ENCODE measurements at regions not wholly inside any gene's neighbourhood (a gene's known extent, or its start where the extent isn't known, plus 50 kb on each side); places are given as distances from the start of the nearest gene placed in this dataset.
"Not testable (repeated sequence)": the region's sequence is repeated elsewhere in the genome, so short reads cannot be mapped to it uniquely, and the experiment has no call there.

DNA sequence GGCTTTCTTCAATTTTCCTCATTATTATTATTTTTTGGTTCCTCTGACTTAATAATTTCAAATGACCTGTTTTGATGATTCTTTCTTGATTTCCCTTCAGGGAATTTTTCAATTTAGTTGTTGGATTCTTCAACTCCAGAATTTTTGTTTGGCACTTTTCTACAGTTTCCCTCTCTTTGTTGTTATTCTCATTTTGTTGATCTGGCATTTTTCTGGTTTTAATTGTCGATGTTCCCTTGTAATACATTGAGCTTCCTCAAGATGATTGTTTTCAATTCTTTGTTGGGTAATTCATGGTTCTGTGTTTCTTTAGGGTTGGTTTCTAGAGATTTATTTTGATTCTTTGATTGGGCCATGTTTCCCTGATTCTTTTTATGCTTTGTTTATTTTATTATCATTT lies 67.8 kb upstream of the DNAJC1 start:
- ChIA-PET CTCF (no interaction called here), POLR2A (no interaction called here)
- DNase-seq (ENCODE audit: extremely low spot score) = no peak
- TF ChIP-seq, protein P1, sequence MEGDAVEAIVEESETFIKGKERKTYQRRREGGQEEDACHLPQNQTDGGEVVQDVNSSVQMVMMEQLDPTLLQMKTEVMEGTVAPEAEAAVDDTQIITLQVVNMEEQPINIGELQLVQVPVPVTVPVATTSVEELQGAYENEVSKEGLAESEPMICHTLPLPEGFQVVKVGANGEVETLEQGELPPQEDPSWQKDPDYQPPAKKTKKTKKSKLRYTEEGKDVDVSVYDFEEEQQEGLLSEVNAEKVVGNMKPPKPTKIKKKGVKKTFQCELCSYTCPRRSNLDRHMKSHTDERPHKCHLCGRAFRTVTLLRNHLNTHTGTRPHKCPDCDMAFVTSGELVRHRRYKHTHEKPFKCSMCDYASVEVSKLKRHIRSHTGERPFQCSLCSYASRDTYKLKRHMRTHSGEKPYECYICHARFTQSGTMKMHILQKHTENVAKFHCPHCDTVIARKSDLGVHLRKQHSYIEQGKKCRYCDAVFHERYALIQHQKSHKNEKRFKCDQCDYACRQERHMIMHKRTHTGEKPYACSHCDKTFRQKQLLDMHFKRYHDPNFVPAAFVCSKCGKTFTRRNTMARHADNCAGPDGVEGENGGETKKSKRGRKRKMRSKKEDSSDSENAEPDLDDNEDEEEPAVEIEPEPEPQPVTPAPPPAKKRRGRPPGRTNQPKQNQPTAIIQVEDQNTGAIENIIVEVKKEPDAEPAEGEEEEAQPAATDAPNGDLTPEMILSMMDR (IDR thresholded peaks at IDR 0.05; ENCODE audit: control extremely low read depth, extremely low read depth, low read depth, missing control alignments) = no peak

DNA sequence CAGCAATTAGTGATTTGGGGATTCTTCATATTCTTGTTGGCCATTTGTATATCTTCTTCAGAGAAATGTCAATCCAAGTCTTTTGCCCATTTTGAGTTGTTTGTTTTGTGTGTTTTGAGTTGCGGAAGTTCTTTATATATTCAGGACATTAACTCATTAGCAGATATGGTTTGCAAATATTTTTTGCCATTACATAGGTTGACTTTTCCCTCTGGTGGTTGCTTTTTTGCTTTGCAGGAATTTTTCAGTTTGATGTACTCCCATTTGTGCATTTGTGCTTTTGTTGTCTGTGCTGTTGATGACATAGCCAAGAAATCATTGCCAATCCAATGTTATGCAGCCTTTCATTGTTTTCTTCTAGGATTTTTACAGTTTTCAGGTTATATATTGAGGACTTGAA lies 63.6 kb upstream of the DNAJC1 start:
- TF ChIP-seq, protein P1 (IDR thresholded peaks at IDR 0.05; ENCODE audit: control extremely low read depth, extremely low read depth, low read depth, missing control alignments) = no peak
- POLR2A ChIA-PET = no interaction called here
- no peak for DNase-seq (ENCODE audit: extremely low spot score)
- CTCF ChIA-PET = no interaction called here

DNA sequence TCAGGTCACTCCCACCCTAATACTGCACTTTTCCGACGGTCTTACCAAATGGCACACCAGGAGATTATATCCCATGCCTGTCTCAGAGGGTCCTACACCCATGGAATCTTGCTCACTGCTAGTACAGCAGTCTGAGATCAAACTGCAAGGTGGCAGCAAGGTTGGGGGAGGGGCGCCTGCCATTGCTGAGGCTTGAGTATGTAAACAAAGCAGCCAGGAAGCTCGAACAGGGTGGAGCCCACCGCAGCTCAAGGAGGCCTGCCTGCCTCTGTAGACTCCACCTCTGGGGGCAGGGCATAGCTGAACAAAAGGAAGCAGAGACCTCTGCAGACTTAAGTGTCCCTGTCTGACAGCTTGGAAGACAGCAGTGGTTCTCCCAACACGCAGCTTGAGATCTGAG lies 57.5 kb upstream of the DNAJC1 start:
- POLR2A ChIA-PET; DNase-seq (ENCODE audit: extremely low spot score): not testable (repeated sequence)
- CTCF ChIA-PET = interaction anchor here (1.0 kb wide), 1 partner anchor 18 kb away, joined by 3 read pairs; no protein-coding TSS in a partner anchor

DNA sequence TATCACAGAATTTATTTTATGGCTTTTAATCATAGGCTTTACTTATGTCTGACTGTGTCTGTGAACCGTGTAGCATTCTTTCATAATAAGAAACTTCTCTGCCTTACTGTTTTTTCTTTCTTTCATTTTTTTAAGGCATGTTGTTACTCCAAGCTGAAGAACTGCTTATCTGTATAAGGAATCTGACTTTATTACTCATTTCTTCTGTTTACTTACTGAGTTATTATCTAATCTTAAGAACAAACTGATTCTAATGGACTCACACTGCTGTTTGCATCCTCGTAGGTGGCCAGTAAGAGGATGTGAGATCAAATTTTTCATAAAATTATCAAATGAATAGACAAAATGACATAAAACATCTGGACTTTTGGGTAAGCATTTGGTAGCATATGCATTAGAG lies 54.7 kb upstream of the DNAJC1 start:
- ChIA-PET POLR2A (no interaction called here), CTCF (no interaction called here)
- TF ChIP-seq, protein P1 (IDR thresholded peaks at IDR 0.05; ENCODE audit: control extremely low read depth, extremely low read depth, low read depth, missing control alignments) = no peak
- no peak for DNase-seq (ENCODE audit: extremely low spot score)

DNA sequence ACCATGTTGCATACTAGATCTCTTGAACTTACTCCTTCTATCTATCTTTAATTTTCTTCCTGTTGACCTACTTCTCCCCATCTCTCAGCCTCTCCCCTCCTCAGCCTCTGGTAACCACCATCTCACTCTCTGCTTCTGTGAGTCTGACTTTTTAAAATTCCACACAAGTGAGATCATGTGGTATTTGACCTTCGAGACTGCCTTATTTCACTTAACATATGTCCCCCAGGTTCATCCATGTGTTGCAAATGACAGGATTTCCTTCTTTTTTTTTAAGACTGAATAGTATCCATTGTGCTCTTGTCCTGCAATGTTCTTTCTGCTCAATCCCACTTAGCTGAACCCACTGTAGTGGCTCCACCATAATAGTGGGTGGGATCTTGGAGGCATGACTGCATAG lies 51.4 kb upstream of the DNAJC1 start:
- CTCF ChIA-PET = no interaction called here
- no peak for DNase-seq (ENCODE audit: extremely low spot score)
- TF ChIP-seq, protein P1 (IDR thresholded peaks at IDR 0.05; ENCODE audit: control extremely low read depth, extremely low read depth, low read depth, missing control alignments) = no peak
- POLR2A ChIA-PET = no interaction called here

All from GM10248 (cell line).